ENCODE measurements at regions not wholly inside any gene's neighbourhood (a gene's known extent, or its start where the extent isn't known, plus 50 kb on each side); places are given as distances from the start of the nearest gene placed in this dataset.

DNA sequence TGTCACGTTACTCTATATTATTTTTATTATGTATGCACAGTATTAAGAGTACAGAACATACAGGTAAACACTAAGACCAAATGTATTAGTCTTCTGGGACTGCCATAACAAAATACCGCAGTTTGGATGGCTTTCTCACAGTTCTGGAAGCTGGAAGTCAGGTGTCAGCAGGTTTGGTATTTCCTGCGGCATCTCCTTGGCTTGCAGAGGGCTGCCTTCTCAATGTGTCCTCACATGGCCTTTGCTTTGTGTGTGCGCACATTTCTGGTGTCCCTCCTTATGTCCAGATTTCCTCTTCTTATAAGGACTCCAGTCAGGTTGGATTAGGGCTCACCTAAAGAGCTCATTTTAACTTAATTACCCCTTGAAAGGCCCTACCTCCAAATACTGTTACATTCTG lies 53.8 kb upstream of the CPOX start:
- TF ChIP-seq, protein P1, sequence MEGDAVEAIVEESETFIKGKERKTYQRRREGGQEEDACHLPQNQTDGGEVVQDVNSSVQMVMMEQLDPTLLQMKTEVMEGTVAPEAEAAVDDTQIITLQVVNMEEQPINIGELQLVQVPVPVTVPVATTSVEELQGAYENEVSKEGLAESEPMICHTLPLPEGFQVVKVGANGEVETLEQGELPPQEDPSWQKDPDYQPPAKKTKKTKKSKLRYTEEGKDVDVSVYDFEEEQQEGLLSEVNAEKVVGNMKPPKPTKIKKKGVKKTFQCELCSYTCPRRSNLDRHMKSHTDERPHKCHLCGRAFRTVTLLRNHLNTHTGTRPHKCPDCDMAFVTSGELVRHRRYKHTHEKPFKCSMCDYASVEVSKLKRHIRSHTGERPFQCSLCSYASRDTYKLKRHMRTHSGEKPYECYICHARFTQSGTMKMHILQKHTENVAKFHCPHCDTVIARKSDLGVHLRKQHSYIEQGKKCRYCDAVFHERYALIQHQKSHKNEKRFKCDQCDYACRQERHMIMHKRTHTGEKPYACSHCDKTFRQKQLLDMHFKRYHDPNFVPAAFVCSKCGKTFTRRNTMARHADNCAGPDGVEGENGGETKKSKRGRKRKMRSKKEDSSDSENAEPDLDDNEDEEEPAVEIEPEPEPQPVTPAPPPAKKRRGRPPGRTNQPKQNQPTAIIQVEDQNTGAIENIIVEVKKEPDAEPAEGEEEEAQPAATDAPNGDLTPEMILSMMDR (IDR thresholded peaks at IDR 0.05; ENCODE audit: low read length) = no peak
- no peak for TF ChIP-seq EZH2 (optimal IDR thresholded peaks at IDR 0.05; ENCODE audit: low read depth, low read length)
